HuH-7.5 (cell line): ENCODE measurements at regions not wholly inside any gene's neighbourhood (a gene's known extent, or its start where the extent isn't known, plus 50 kb on each side); places are given as distances from the start of the nearest gene placed in this dataset.
A peak's percentile ranks its signal among the peaks of the same experiment; 100 is the strongest.

Experiments used
- DNase-seq: peaks from one replicate; pipeline ENCODE4 v3.0.0; 2011; ENCODE audit warnings: low spot score

DNA sequence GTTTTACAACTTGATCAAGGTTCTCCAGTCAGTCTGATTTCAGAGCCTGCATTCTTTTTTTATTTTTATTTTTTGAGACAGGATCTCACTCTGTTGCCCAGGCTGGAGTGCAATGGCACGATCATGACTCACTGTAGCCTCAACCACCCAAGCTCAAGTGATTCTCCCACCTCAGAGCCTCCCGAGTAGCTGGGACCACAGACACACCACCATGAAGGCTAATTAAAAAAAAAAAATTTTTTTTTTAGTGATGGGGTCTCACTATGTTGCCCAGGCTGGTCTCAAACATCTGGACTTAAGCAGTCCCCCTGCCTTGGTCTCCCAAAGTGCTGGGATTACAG, 117.2 kb upstream of the NAV2 start:
- DNase-seq = no peak

DNA sequence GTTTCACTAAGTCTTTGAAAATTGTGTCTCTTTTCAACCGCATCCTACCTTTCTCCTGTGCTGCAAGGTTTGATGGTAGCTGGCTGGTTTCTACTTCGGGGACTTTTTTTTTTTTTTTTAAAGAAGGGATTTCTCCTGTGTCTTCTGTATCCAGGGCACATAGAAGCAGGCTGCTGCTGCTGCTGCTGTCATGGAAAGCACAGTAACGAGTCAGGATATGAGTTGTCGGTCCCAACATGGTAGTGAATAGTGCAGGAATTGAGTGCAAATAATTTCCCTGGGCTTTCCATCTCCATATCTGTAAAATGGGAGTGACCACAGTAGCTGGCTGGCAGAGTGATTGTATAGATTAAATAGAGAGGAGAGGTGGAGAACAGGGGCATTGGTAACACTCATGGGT, 118.3 kb upstream of the NAV2 start:
- DNase-seq = no peak

DNA sequence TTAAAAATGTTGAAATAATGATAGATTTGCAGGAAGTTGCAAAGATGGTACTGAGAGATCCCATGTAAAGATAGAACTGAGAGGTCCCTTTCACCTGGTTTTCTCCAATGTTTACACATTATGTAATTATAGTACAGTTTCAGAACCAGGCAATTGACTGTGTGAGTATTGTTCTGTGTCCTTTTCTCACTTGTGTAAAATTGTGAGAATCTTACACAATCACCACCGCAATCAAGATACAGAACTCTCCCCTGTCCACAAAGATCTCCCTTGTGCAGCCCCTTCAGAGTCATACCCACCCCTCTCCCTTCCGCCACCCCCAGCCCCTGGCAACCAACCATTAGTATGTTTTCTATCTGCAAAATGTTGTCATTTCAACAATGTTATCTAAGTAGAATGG, 119.8 kb upstream of the NAV2 start:
- peak; percentile 14 for DNase-seq

DNA sequence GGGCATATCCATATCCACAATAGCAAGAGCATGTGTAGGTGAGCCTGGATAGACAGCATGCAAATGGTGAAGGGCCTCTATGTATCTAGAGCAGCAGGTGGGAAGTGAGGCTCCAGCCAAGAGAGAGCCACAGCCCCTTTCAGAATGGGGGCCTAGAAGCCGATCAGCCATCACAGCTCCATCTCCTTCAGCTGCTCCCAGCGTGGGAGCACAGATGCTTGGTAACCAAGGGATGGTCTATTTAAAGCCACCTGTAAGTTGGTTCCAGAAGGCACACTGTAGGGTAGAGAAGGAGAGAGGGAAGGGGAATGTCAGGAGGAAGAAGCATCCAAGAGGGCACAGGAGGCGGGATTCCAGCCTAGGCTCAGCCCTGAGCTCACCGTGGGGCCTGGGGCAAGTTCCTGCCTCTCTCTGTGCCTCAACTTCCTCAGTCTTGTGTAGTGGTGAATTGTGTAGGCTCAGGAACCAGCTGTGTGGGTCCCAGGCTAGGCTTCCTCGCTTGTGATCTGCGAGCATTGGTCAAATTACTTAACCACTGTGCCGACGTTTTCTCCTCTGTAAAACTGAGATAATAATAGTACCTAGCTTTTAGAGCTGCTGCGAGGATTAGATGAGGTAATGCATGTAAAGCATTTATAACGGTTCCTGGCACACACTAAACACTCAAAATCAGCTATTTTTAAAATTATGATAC, 122.9 kb upstream of the NAV2 start:
- DNase-seq = no peak

DNA sequence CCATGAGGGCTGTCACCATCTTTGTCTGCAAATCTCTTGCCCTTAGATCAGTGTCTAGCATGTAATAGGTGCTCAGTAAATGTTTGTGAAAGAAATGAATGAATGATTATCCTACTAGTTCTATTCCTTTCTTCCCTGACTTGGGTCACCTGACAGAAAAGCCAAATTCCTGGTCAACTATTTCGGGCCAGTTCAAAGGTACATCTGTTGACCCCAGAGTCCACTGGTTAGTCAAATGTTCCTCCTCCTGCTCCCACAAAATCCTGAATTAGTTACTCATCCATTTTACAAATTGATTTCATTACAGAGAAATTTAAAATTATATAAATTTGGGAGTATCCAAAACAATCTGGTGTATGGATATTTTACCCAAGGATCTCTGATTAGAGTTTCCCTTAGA, 124.7 kb upstream of the NAV2 start:
- no peak for DNase-seq

DNA sequence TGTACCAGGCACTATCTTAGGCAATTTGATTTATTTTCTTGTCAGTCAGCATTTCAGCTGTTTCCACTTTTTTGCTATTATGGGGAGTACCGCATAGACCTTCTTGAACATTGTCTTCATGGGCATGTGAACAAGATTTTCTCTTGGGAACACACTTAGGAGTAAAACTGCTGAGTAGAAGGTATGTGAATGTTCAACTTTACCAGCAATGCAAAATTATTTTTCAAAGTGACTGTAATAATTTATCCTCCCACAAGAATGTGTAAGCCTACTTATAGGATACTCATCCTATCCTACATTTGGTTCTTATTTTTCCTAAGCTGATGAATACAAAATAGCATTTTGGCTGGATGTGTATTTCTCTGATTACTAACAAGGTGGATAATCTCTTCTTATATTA, 132.0 kb upstream of the NAV2 start:
- no peak for DNase-seq

DNA sequence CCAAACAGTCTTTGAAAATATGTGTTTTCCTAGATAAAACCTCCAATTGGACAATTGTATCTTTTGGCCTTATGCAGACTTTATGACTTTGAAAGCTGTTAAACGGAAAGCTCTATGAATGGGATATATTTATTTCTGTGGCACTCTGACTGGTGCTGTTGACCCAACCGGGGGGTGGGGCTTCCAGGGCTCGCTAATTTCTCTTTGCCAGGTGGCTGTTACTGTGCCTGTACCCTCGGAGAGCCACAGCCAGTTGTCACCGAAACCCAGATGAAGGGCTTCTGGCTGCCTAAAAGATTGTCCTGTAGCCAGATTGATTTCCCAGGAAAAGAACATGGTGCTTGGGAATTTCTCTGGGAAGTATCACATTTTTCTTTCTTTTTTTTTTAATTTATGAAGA, 132.7 kb upstream of the NAV2 start:
- no peak for DNase-seq

DNA sequence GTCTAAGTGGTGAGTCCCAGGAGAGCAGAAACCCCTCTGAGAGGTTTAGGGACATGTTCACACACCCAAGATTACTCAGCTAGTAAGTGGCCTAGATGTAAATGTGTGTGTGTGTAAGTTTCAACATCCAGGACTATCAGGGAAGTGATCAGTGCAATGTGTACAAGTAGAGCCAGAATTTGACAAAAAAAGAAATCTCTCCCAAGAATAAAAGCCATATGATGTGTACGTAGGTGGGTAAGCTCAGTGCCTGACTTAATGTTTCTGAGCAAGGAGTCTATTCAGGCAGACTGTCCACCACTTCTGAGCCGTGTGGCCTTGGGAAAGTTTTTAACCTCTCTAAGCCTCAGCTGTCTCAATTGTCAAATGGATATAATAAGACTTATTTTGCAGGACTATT, 133.8 kb upstream of the NAV2 start:
- DNase-seq = no peak

DNA sequence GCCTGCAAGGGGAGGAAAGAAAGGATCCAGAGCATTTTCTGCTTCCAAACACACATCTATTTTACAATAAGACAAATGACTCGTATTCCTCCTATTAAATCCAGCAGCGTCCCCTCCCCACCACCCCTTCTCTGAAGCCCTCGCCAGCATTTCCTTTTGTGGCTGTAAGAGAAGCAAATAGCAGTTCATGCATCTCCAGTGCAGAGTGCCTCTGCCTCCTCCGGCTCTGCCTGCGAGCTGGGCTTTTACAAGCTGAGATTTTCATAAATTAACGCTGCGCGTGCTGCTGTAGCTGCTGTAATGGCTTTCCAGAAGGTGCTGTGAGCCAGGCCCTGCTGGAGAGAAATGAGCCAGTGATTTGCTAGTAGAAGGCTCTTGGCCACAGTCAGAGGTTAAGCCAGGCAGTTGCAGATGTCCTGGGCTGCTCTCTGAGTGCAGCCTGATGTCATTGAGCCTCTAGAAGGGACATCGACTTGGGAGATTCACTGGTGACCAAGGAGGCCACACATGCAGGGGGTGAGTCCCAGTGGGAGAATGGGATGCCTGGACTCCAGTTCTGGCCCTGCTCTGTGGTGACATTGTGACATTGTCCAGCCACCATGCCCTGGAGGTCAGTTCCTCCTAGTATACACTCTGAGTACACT, 134.5 kb upstream of the NAV2 start:
- DNase-seq = no peak

DNA sequence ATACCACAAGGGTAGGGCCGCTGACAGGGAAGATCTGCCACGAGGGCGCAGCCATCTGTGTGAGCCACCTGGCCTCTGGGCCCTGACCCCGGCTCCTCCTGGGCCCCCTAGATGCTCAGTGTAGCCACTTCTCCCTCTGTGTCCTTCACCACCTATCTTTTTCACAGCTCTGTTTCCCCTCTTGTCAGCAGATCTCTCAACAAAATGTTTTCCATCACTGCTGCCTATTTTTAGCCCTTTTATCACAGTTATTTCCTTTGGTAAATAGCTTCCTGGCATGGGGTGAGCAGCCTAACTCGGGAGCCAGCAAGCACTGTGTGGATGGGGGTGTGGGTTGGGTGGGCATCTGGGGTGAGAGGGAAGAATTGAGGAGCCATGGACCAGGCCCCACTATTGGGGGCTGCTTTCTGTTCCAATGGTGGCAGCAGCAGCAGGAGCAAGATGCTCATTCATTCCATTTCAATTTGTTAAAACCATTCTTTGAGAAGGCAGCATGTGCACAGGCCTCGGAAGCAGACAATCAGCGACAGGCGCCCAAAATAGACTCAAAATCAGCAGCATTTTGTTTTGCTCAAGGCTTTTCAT, 135.2 kb upstream of the NAV2 start:
- DNase-seq = no peak

DNA sequence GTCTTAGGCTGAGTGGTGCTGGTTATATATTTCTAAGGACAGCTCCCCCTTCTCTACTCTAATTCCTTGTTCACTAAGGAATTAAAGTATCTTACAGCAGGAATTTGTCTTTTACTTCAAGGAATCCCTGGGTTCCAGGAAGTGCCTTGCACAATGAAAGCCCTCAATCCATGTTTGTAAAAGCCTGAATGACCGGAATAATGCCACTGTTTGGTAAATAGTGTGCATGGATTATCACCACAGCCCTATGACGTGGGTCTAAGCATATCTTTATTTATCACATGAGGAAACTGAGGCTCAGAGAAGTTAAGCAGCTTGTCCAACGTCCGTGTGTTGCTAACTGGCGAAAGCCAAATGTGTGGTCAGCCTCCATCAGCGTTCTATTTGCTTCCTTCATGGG, 135.7 kb upstream of the NAV2 start:
- no peak for DNase-seq

DNA sequence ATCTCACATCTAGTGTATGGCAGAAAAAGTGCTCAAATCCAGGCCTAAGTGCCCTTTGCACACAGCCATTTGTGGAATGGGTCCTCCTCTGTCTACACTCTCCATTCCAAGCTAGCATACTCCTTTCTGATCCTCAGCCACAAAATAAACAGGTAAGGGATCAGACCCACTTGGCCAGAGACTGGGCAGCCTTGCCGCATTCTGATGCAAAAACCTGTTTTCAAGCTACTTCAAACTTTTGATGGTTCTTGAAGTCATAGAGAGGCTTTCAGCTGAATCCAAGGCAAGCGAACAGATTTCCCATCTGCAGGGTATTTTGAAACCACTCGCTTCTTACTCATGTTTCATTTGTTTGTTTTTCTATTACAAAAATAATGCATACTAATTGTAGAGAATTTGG, 136.6 kb upstream of the NAV2 start:
- no peak for DNase-seq

DNA sequence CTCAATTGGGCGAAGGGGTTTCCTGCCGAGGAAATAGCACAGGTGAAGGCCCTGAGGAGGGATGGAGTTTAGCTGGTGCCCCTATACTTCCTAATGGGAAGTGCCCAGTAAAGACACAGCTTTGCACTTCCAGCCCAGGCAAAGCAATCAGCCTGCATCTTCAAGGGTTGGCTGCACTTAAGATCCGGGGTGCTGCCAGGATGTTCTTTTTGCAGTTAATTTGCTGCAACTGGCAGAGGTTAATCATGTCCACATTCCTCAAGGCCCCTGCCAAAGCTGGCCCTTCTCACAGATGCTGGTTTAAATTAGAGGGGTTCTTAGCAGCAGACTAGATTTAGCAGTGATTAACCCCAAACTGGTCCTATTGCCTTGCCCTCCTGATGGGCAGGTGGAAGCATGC, 137.7 kb upstream of the NAV2 start:
- no peak for DNase-seq

DNA sequence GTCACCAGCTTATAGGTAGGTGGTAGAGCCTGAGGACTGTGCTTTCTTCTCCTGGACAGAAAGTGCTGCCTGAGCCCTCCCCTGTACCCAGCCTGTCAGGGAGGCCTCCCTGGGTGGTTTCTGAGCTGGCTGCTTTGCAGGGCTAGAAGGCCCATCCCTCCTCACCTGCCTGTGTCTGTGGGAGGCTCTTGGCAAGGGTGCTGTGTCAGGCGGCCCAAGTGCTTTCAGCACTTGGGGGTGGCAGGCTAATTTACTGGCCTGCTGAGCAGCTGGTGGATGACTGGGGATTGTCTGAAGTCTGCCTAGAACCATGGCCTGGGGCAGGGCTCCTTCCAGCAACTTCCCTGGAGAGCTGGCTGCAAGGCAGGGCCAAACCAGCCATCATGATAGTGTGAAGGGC, 139.0 kb upstream of the NAV2 start:
- no peak for DNase-seq

DNA sequence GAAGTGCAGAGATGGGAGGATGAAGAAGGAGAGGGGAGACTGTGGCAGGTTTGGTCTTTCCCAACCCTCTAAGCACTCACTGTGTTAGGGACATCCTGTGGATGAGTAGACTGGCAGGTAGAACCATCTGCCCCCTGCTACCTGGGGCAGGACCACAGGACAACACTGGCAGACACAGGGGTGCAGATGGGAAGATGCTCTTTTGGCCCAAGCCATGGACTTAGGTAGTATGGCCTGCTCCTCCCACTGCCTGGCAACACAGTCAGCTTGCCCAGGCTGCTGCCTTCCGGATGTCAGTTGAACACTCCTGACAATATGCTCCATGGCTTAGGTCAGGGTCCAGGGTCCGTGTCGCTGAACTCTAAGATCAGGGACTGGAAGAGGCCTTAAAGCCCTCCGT, 140.7 kb upstream of the NAV2 start:
- DNase-seq = no peak

DNA sequence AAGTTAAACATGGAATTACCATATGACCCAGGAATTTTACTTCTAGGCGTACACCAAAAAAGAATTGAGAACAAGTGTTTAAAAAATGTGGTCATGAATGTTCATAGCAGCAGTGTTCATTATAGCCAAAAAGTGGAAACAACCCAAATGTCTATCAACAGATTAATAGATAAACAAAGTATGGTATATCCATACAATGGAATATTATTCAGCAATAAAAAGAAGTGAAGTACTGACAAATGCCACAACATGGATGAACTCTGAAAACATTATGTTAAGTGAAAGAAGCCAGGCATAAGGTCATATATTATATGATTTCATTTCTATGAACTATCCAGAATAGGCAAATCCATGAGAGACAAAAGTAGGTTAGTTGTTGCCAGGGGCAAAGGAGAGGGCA, 141.7 kb upstream of the NAV2 start:
- DNase-seq = no peak

DNA sequence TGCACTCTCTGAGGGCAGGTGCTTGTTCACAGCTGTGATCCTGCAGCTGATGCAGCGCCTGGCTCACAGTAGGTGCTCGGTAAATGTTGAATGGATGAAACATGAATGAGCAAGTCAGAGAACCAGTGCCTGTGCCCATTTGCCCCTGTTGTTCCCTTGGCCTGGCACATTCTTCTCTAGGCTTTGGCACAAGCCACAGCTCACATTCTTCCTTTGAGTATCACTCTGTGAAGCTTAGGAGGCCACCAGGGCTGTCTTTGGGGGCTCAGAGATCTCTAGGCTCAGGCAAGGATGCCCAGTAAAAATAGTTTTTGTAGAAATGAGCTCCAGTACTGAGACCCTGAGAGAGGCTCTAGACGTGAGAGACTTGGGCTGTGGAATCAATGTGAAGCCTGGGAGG, 144.6 kb upstream of the NAV2 start:
- DNase-seq = no peak

DNA sequence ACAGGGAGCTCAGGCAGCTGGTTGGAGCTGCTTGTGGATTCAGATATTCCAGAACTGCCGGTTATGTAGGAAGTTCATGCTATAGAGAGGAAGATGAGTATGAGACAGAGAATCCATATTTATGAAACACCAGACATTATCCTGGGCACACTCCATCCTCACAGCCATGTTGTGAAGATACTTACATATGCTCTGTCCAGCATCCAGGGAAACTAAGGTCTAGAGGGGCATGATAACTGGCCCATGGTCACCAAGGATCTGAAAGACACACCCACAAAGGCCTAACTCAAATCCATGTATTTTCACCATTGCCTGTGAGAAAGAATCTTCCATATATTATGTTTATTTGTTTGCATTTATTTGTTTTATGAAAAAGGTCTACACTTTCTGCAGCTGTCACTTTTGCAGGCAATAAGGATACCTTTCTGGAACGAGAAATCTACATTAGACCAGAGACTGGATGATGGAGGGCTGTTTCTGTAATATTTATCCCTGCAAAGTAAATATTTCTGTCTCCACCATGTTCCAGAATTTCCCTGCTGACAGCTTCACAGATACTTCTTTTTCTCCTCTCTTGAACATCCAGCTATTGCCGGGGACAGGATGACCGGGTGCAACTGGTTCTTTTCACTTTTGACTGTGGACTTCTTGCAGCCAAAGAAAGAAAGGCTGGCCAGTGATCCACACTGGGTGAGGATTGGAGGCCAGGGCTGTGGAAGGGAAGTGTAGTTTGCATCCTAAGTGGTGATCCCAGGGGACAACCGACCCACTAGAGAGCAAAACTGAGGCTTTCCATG, 145.9 kb upstream of the NAV2 start:
- DNase-seq = no peak

DNA sequence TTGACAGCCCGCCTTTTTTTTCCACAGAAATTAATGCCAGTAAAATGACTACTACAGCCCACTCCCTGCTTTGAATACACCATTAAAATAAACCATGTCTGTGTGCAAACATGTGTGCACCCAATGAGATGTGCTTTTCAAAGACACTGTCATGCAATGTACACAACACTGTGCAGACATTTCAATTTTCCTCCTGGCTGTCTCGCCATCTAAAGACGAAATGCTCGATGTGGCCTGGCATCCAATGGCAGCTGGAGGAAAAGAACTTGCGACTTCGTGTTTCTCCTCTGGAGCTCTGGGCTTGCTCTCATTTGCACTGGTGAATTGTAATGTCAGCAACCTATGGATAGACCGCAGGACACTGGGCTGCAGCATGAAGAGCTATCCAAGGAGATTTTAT, 147.0 kb upstream of the NAV2 start:
- no peak for DNase-seq

DNA sequence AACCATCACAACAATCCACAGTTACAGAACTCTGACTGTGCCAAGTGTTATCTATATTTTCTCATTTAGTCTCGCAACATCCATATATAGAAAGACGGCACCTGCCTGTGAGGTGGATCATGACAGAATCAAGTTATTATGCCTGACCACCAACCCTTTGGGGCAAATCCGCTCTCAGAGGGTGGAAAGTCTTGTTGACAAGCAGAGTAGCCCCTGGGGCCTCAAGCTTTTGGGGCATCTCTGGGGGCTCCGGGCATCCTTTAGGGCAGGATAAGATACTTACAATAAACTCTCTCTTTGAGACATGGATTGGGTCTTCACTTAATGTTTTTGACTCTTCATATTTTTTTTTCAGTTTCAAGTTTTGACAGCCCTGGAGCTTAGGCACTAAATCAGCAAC, 150.5 kb upstream of the NAV2 start:
- no peak for DNase-seq

DNA sequence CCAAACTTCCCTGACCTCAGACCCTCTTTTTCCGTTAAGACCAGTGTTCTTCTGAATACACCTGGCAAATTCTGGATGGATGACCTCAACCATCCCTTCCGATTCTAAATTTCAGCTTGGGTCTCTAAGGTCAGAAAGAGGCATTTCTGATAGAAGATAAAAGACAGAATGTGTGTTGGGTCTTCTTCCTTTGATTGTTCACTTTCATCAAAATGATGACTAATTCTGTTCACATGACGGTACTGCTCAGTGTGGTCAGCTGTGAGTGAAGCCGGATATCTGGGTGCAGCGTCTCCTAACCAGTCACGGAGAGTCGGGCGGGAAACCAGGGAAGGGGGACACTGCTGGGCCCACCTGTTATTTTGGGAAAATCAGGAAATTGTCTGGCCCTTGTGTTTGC, 151.6 kb upstream of the NAV2 start:
- DNase-seq = no peak

DNA sequence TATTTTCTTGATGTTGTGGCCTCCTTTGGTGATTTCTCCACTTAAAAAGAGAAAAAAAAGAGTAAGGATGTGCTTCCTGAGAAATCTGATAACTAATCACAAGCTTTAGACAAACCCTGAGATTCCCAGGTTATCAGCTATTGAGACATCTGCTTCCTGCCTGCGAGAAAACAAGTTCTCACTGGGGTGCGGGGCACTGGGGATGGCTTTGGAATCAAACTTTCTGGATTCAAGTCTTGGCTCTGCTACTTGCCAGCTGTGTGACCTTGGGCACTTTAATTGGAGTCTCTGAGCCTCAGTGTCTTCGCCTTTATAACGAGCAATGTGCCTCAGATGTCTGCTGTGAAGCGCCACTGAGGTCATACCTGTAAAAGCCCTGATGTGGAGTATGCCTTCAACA, 152.5 kb upstream of the NAV2 start:
- no peak for DNase-seq

DNA sequence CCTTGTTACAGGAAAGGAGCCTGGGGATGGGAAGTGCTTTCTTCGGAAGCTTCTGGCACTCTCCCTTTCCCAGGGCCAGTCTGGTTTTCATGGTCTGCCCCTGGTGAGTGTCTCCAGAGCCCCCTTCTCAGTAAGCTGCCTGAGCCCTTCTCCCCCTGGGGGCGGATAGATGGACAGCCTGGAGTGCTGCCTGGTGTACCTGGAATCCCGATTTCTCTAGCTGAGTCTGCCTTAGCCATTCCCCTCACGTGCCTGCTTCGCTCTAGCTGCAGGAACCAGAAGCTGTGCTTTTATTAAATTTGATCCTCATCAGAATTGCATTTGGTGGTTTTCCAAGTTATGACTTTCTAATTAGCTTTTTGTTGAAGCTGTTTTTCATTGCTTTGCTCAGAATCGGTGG, 152.9 kb upstream of the NAV2 start:
- DNase-seq = no peak
